NCI-H1092 (cell line): ENCODE measurements at regions not wholly inside any gene's neighbourhood (a gene's known extent, or its start where the extent isn't known, plus 50 kb on each side); places are given as distances from the start of the nearest gene placed in this dataset.
"Not testable (repeated sequence)": the region's sequence is repeated elsewhere in the genome, so short reads cannot be mapped to it uniquely, and the experiment has no call there.

Experiments used
- DNase-seq: peaks from one replicate; lab custom pipeline; 2025; lab: John Stamatoyannopoulos, UW

DNA sequence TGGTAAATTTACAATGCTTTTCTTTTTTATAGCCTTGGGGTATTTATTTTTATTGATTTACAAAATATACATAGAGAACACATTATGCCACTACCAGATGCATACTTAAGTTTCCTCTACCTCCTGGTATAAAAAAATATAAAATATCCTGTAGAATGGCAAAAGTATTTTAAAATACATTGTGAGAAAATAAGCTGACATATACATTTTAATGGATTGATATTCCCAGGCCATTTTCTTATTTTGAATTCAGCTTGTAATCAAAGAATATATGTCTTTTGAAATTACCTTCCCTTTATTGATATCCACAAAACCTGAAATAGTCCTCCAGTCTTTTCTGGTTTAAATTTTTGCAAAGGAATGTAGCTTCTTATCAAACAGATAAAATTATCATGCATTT, 923.9 kb downstream of the CDH18 start:
- no peak for DNase-seq

DNA sequence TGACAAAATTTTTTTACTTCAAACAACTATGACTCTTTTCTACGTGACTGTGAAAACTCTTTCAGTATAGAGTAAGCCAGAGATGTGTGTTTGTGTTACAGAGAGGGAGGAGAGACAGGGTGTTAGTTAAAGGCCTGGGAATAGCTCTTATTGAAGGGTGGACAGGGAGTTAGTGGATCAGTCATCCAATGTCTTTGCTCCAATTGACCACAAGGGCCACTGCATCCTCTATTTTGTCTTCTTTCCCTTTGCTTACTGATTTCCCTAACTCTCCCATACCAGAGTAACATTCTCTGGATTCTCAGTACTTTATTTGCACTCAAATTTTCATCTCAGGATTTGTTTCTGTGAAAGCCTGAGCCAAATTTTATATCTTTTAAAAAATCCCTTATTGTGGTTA, 920.3 kb downstream of the CDH18 start:
- no peak for DNase-seq

DNA sequence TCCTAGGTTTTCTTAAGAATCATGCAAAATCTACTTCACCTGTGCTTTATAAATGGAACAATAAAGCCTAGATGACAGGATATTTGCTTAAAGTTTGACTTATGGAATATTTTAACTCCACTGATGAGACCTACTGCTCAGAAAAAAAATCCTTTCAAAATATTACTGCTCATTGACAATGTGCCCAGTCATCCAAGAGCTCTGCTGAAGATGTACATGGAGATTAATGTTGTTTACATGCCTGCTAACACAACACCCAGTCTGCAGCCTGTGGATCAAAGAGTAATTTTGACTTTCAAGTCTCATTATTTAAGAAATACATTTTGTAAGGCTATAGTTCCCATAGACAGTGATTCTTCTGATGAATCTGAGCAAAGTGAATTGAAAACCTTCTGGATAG, 889.6 kb downstream of the CDH18 start:
- no peak for DNase-seq

DNA sequence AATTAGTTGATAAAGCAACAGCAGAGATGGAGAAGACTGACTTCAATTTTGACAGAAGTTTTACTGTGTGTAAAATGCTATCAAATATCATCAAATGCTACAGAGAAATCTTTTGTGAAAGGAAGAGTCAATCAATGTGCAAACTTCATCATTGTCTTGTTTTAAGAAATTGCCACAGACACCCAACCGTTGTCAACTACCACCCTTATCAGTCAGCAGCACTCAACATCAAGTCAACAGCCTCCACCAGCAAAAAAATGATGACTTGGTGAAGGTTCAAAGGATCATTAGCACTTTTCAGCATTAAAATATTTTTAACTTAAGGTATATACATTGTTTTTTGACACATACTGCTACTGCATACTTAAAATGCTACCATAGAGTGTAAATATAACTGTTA, 888.8 kb downstream of the CDH18 start:
- no peak for DNase-seq

DNA sequence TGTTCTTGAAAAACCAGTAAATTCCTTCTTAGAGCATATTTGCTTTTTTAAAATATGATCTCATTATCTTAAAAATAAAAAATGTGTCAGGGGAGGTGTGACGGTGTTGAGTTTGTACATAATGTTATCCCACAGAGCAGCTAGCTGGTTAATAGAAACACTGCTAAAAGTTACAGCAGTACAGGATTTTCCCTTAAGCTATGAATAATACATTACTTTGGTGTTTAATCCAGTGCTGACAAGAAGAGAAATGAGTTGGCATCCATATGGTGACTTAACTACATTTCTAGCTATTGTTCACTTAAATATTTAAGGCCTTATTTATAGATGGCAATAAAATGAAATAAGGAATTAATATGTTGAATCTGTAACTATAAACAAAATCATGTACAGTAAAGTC, 883.1 kb downstream of the CDH18 start:
- DNase-seq: no peak

DNA sequence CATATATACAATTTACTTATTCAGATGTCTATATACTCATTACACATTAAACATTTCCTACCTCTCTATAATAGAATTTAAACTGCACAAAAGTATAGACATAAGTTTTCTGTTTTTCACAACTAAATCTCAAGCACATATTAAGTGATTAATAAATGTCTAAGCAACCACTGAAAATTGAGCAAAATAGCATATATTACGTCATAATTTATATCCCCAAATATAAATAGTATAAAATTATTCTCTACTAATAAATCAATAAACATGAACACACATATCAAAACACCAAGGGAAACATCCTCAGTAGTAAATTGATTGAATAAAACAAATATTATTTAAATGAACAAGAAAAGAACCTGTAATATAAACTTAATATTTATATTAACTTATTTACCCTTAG, 865.1 kb downstream of the CDH18 start:
- DNase-seq: no peak

DNA sequence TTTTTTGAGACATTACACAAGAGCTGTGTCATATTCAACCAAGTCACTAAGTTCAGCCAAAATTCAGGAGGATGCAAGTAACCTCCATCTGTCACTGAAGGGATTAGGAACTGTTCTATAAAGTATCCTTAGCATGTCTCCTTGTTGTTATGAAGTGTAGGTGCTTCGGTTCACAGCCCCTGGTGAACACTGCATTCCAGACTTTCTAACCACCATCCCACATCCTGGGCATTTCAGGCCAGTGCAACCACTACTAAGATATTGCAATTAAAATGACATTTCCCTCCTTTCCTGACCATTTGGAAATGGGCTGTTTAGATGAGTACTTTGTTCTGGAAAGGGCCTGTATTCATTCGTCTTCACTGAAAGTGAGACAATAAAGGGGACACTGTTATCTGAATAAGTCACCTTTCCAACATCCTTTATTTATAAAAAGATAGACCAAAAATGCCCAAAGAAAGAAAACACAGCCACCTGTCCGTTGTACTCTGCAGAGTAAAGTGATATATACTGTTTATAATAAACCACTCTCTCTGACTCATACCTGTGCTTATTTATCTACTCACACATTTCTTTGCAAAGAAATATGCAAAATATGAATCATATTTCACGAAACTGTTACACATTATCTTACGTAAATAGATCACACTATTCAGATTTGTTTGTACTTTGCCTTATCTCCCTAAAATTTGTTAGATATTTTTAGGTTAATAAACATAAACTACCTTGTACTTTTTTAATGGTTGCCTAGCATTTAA, 861.9 kb downstream of the CDH18 start:
- DNase-seq: no peak

DNA sequence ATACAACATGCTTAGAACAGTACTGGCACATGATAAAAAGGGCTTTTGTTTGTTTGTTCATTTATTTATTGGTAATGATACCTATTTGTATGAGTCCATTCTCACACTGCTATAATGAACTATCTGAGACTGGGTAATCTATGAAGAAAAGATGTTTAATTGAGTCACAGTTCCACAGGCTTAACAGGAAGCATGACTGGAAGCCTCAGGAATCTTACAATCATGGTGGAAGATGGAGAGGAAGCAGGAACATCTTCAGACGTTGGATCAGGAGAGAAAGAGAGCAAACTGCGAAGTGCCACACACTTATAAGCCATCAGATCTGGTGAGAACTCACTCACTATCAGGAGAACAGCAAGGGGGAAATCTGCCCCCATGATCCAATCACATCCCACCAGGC, 847.7 kb downstream of the CDH18 start:
- no peak for DNase-seq

DNA sequence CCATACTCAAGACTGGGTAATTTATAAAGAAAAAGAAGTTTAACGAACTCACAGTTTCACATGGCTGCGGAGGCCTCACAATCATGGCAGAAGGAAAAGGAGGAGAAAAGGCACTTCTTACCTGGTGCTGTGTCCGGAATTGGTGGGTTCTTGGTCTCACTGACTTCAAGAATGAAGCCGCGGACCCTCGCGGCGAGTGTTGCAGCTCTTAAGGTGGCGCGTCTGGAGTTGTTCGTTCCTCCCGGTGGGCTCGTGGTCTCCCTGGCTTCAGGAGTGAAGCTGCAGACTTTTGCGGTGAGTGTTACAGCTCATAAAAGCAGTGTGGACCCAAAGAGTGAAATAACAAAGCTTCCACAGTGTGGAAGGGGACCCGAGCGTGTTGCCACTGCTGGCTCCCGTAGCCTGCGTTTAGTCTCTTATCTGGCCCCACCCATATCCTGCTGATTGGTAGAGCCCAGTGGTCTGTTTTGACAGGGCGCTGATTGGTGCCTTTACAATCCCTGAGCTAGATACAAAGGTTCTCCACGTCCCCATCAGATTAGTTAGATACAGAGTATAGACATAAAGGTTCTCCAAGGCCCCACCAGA, 846.0 kb downstream of the CDH18 start:
- DNase-seq: not testable (repeated sequence)

DNA sequence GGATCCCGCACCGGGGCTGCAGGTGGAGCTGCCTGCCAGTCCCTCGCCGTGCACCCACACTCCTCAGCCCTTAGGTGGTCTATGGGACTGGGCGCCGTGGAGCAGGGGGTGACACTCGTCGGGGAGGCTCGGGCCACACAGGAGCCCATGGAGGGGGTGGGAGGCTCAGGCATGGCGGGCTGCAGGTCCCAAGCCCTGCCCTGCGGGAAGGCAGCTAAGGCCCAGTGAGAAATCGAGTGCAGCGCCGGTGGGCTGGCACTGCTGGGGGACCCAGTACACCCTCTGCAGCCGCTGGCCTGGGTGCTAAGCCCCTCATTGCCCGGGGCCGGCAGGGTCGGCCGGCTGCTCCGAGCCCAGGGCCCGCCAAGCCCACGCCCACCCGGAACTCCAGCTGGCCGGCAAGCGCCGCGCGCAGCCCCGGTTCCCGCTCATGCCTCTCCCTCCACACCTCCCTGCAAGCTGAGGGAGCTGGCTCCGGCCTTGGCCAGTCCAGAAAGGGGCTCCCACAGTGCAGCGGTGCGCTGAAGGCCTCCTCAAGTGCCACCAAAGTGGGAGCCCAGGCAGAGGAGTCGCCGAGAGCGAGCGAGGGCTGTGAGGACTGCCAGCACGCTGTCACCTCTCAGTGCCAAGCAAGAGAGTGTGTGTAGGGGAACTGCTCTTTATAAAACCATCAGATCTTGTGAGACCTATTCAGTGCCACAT, 845.1 kb downstream of the CDH18 start:
- DNase-seq: not testable (repeated sequence)

DNA sequence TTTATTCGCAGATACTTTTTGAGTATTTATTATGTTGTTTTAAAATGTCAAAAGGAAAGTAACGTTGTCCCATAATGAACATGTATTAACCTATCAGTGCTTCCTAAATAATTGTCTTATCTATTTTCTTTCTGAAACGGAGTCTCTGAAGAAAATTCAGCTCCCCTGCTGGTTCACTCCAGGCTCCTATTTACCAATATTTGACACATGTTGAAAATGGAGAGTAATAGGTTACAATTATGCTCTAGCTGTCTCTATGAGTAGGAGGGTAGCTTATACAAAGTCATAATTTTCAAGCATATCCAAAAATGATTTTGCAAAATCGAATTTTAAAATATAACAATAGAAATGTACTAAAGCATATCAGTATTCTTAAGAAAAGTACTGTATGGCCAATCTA, 844.1 kb downstream of the CDH18 start:
- DNase-seq: no peak

DNA sequence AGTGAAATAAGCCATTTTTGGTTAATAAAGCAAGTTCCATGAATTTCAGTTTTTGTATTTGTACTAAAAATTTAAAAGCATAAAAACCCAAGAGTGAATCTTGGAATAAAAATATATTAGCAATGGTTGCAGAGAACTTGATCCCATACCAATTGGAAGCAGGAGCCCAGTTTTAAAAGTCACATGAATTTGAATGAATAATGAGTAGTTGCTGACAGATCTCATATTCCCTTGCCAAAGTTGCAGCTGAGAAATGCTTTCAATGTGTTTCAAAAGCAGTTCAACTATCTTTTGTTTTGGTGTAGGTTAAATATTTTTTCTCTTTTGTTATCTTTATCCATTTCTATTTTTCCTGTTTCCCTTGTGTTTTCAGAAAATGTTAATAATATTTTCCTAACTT, 818.6 kb downstream of the CDH18 start:
- DNase-seq: no peak

DNA sequence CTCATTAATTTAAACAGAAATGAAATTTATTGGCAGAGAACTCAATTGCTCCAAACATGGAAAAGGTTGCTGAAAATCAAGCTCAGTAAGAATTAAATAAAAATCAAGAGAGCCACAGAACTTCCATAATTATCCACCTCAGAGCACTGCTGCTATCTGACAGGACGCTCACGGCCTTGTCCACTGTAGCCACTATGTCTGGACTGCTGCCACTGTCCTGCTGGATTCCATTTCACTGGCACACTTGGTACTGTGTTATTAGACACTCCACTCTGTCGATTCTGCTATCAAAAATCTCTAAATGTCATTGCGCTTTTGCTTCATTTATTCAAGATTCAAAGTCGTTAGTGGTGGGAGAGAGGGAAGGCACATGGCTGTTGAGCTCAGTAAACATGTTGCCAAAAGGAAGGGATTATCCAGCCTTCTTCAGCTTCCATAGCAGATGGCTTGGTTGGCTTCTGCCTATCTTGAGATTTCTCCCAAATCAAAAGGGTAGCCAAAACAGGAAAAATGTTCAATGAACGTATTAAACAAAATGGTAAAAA, 815.0 kb downstream of the CDH18 start:
- DNase-seq: no peak

DNA sequence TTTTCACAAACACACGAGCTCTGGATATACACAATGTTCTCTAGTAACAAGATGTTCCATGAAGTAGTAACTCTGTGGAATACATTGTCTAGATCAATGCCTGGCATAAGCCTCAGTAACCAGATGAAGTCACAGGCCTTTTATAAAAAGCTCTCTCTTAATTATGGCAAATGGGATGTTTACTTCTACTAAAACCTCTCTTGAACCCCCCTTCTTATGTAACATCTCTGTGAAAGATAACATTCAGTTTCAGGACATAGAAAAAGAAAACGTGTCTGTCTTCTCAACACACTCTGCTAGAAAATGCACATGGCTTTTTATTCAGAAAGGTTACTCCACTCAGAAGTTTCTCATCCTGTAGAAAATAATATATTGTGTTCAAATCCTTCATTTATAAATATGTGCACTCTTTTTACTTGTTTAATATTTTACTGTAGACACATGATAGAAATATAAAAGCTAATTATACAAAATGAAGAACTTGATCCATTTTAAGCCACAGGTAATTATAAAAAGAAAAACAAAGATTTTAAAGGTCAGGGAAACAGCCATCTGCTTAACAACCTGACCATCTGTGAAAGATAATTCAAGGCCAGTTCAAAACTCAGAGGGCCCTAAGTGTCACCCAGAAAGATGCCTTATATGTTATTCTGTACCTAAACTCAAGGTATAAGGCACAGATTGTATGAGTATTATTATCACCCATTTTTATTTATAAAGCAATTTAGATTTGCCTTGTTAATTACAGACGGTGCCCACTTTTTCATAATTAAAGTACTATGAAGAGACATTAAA, 812.0 kb downstream of the CDH18 start:
- no peak for DNase-seq

DNA sequence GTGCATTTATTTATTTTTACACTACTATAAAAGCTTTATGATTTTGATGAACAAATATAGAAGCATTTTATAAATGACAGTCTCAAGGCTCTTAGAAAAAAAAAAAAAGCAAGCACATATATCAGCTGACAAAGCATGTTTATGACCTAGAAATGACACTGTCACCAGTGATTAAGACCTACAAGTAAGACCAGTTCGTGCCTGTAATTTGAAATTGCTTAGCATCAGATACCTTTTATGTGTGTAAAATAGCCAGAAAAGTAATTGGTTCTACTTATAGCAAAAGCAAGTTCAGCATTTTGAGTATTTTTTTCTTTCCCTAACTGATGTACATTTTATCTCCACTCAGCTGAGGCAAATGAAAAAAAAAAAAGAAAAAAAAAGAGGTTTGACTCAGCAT, 808.4 kb downstream of the CDH18 start:
- DNase-seq: no peak

DNA sequence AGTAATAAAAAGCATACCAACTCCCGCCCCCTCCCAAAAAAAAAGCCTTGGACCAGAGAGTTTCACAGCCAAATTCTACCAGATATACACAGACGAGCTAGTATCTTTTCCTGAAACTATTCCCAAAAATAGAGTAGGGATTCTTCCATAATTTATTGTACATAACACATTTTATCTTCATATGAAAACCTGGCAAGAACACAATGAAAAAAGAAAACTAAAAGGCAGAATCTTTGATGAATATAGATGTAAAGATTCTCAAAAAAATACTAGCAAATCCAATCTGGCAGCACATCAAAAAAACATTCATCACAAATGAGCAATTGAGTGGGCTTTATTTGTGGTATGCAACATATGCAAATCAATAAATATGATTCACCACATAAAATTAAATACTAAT, 798.8 kb downstream of the CDH18 start:
- no peak for DNase-seq

DNA sequence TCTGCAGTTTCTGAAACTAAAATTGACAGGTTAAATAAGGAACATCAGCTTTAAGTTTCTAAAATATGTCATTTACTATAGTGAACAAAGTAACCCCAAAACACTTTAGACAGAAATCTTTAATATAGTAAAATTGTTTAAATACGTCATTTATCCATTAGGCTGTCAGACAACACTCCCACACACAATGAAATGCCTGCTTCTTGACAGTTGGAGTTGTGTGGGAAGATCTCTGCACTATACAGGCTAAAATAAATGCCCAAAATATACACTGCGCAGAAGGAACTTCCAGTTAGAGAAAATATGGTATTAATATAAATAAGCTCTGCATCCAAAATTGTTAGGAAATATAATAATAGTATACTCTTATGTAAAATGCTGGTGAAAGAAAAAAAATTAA, 794.4 kb downstream of the CDH18 start:
- no peak for DNase-seq

DNA sequence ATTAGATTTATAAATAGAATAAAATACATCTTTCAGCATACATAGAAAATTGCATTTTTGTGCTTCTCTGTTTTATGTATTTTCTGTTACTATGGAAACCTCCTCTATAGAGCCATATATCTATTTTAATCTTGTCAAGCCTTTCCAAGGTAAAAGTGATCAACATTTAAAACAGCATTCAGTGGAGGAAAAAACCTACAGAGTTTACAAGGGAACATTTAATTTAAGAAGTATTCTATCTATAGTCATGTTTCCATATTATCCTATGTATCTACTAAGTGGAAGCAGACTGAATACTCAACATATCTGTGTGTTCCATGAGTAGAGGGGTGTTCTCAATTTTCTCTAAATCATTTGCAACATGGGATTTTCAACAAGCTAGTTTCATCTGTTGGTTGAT, 791.4 kb downstream of the CDH18 start:
- no peak for DNase-seq

DNA sequence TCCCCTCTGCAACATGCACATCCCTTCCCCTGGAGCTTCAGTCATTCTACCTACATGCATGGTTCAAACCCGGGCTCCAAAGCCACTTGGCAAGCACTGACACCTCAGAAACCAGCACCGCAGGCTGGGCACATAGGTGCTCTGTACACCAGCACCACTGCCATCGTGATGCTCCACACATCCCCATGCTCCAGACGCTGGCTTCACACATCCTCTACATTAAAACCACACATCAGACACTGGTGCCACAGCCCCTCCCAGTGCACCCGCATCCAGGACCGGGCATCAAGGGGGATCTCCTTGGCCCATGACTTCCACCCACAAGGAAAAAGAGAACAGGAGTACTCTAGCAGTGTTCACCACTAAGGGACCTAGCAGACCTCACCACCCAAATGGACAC, 787.7 kb downstream of the CDH18 start:
- DNase-seq: no peak

DNA sequence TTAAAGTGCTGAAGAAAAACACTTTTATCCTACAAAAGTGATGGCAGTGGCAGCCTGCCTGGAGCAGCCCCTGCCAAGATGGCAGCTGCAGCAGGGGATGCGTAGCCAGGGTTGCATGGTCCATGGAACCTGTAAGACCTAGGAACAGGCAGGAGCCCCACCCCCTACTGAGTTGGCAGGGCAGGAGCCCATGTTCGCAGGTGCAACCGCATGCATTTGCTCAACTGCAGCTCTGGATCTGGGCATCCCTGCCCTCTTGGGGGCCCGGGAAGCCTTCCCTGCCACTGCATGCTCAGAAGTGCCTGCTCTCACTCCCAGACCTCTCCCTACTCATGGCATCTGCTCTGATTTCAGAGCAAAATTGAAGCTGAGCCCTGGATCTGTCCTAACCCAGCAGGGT, 779.6 kb downstream of the CDH18 start:
- DNase-seq: no peak

DNA sequence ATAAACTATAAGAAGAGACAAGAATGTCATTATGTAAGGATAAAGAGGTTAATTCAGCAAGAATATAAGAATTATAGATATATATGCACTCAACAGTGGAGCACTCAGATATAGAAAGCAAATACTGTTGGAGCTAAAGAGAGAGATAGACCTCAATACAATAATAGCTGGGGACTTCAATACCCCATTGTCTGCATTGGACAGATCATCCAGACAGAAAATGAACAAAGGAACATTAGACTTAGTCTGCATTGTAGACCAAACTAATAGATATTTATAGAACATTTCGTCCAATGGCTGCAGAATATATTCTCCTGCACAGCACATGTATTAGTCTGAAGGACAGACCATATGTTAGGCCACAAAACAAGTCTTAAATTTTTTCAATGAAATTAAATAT, 777.1 kb downstream of the CDH18 start:
- no peak for DNase-seq

DNA sequence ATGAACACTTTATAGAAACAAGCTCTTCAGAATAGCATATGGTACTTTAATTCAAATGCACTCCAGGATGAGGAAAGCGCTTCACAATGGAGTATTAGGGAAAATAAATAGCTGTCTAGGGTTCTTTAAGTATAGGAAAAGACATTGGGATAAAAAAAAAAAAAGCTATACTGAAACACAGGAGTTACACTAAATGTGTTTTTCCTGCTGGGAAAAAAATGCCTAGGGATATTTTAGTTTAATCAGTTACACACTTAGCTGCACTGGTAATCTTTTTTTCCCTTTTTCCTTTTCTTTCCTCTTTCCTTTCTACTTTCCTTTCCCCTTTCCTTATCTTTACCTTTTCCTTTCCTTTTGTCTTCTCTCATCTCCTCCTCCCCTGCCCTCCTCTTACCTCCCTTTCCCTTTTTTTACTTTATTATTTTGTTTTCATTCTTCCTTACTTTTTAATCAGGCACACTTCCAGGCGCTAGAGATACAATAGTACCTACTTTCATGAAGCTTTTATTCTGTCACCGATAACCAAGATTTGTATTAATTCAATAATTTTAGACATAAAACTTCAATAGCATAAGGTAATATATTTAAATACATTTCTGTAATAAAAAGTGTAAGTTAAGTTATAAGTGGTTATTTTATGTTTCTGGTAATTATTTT, 758.7 kb downstream of the CDH18 start:
- DNase-seq: no peak
